ENCODE measurements at regions not wholly inside any gene's neighbourhood (a gene's known extent, or its start where the extent isn't known, plus 50 kb on each side); places are given as distances from the start of the nearest gene placed in this dataset.
A peak's percentile ranks its signal among the peaks of the same experiment; 100 is the strongest.

DNA sequence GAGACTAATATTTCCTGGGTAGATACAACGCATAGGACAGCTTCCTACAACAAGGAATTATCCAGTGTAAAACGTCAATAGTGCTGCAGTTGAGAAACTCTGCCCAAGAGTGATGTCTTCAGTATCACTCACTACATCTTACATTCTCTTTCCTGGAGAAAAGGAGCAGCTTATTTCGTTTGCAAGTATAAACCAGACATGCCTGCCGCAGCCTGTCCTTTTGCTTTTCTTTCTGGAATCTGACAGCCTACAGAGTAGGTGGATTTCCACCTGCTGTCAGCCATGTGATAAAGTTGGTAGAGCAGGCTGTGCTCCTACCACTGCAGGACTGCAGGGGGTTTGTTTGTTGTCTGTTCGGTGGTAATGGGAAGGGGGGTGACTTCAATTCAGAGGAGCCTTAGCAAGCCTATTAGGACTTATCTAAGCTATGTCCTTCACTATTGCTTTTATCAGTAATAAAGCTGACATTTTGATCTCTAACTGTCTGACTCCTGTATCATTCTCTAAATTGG, 439.1 kb downstream of the GRB14 start:
- no peaks in the 10 kb centered on the region for H3K9me3 ChIP-seq (ENCODE audit: low read depth)
- no peak overlapping the region for H2AFZ ChIP-seq
- H3K9ac ChIP-seq = no peak overlapping the region
- H3K36me3 ChIP-seq (ENCODE audit: low read depth) = no peaks in the 10 kb centered on the region
- in situ Hi-C loops (cut with MboI) = no loop called here
- no peak overlapping the region for H3K4me3 ChIP-seq
- H3K9me2 ChIP-seq (ENCODE audit: insufficient read depth) = no peaks in the 10 kb centered on the region
- H3K79me2 ChIP-seq (ENCODE audit: insufficient read depth) = no peaks in the 10 kb centered on the region
- no peaks in the 10 kb centered on the region for H4K20me1 ChIP-seq (ENCODE audit: insufficient read depth)
- TF ChIP-seq EZH2phosphoT487 (IDR thresholded peaks at IDR 0.05; ENCODE audit: insufficient read depth, low read depth) (no peak), EZH2 (IDR thresholded peaks at IDR 0.05; ENCODE audit: insufficient read depth, poor library complexity, severe bottlenecking) (no peak)
- no peaks in the 10 kb centered on the region for H3K4me1 ChIP-seq (ENCODE audit: insufficient read depth)
- no peak for DNase-seq
- H3K4me2 ChIP-seq (ENCODE audit: unreplicated experiment) = no peak overlapping the region
- no peak overlapping the region for H3K27ac ChIP-seq
- 12 to 16% methylated on average over 5 of the region's 5 CpGs for WGBS, 2 experiments (ENCODE audit: low coverage in 1 of 2, low lambda C conversion rate in 2 of 2, missing lambda C conversion rate in 2 of 2)
- H3K27me3 ChIP-seq (replicated peaks; ENCODE audit: insufficient read depth) = peaks cover 3% of the 10 kb centered on the region; the same call in 1 of the 2 replicates
- no peaks in the 10 kb centered on the region for H3F3A ChIP-seq (ENCODE audit: insufficient read depth)

DNA sequence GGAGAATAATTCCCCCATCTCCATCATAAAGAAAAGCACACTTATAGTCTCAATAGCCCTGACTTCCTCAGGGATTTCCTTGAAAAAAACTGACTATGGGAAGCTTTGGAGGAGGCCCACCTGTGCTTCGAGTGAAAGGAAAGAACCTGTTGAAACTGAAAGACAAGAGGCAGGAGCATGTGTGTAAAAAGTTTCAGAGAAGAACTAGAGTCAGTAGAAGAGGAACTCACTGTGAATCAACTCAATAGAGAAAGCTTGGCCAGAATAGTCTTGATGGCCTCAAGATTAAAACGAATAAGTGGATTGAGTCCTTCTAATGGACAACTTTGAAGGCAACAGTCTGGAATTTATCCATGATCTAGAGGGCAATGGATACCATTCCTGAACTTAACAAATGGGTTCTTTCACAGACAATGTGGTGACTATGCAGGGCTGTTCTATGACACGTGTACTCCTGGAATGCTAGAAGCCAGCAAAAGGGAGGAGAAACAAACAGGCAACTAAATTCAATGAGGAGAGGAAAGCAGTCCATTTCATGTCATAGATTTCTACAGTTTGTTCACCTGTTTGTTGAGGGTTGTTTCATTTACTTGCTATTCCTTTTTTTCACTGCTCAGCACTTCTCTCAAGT, 442.3 kb downstream of the GRB14 start:
- H3K79me2 ChIP-seq (ENCODE audit: insufficient read depth) = no peaks in the 10 kb centered on the region
- TF ChIP-seq EZH2phosphoT487 (IDR thresholded peaks at IDR 0.05; ENCODE audit: insufficient read depth, low read depth) = no peak
- H3K36me3 ChIP-seq (ENCODE audit: low read depth) = no peaks in the 10 kb centered on the region
- WGBS, 2 experiments (ENCODE audit: low coverage in 1 of 2, low lambda C conversion rate in 2 of 2, missing lambda C conversion rate in 2 of 2) = 33 to 40% methylated on average over 3 of the region's 3 CpGs
- peaks cover 3% of the 10 kb centered on the region; the same call in 1 of the 2 replicates for H3K27me3 ChIP-seq (replicated peaks; ENCODE audit: insufficient read depth)
- H2AFZ ChIP-seq = no peak overlapping the region
- no peaks in the 10 kb centered on the region for H3F3A ChIP-seq (ENCODE audit: insufficient read depth)
- H3K9ac ChIP-seq = no peak overlapping the region
- H3K27ac ChIP-seq = no peak overlapping the region
- H3K9me3 ChIP-seq (ENCODE audit: low read depth) = no peaks in the 10 kb centered on the region
- DNase-seq = peak; percentile 43
- no peaks in the 10 kb centered on the region for H3K9me2 ChIP-seq (ENCODE audit: insufficient read depth)
- in situ Hi-C loops (cut with MboI) = no loop called here
- H3K4me3 ChIP-seq = no peak overlapping the region
- H3K4me1 ChIP-seq (ENCODE audit: insufficient read depth) = no peaks in the 10 kb centered on the region
- no peak overlapping the region for H3K4me2 ChIP-seq (ENCODE audit: unreplicated experiment)
- no peaks in the 10 kb centered on the region for H4K20me1 ChIP-seq (ENCODE audit: insufficient read depth)

DNA sequence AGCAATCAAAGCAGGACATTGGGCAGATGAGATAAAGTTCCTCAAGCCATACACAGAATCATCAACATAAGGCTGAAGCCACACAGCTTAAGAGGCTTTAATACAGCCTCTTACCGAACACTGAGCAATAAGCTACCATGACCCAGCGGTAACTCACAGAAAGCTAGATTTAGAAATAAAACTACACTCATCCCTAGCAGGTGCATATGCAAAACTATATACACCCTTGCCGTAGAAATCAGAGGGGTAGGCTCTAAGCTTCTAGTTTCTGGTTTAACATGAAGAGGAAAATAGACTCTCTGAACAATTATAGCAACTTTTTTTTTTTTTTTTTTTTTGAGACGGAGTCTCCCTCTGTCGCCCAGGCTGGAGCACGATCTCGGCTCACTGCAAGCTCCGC, 428.8 kb upstream of the FIGN start:
- no peaks in the 10 kb centered on the region for H3K36me3 ChIP-seq (ENCODE audit: low read depth)
- H2AFZ ChIP-seq = no peak overlapping the region
- no peak overlapping the region for H3K4me3 ChIP-seq
- no peaks in the 10 kb centered on the region for H3K4me1 ChIP-seq (ENCODE audit: insufficient read depth)
- no peak overlapping the region for H3K9ac ChIP-seq
- H3K27me3 ChIP-seq (replicated peaks; ENCODE audit: insufficient read depth) = no peaks in the 10 kb centered on the region
- no peaks in the 10 kb centered on the region for H3F3A ChIP-seq (ENCODE audit: insufficient read depth)
- H3K4me2 ChIP-seq (ENCODE audit: unreplicated experiment) = no peak overlapping the region
- no peak overlapping the region for H3K27ac ChIP-seq
- H4K20me1 ChIP-seq (ENCODE audit: insufficient read depth) = no peaks in the 10 kb centered on the region
- in situ Hi-C loops (cut with MboI) = no loop called here
- WGBS, 2 experiments (ENCODE audit: low coverage in 1 of 2, low lambda C conversion rate in 2 of 2, missing lambda C conversion rate in 2 of 2) = 90 to 93% methylated on average over 5 to 8 of the region's 8 CpGs
- TF ChIP-seq EZH2phosphoT487 (IDR thresholded peaks at IDR 0.05; ENCODE audit: insufficient read depth, low read depth) (no peak), EZH2 (IDR thresholded peaks at IDR 0.05; ENCODE audit: insufficient read depth, poor library complexity, severe bottlenecking) (no peak)
- no peaks in the 10 kb centered on the region for H3K79me2 ChIP-seq (ENCODE audit: insufficient read depth)
- no peaks in the 10 kb centered on the region for H3K9me2 ChIP-seq (ENCODE audit: insufficient read depth)
- no peaks in the 10 kb centered on the region for H3K9me3 ChIP-seq (ENCODE audit: low read depth)
- DNase-seq = no peak

DNA sequence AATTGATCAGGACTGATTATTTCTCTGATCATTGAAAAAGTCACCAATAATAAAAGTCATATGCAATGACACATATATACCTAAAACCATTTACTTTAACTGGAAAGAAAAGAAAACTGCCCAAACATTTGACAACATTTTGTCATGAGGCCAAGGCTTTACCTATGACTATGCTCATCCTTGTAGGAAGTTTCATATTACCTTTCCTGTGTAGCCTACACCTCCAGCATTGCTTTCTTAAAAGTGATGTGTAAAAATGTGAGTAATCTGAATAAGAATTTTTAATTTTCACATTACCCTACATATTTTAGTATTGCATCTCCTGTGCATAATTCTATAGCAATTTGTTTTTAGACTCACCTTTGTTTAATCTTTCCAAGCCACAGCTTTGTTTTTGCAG, 419.8 kb upstream of the FIGN start:
- Histone ChIP-seq H3K27me3 (replicated peaks; ENCODE audit: insufficient read depth) (no peaks in the 10 kb centered on the region), H3K79me2 (ENCODE audit: insufficient read depth) (no peaks in the 10 kb centered on the region), H3K4me1 (ENCODE audit: insufficient read depth) (no peaks in the 10 kb centered on the region), H3K36me3 (ENCODE audit: low read depth) (no peaks in the 10 kb centered on the region), H3K9me3 (ENCODE audit: low read depth) (no peaks in the 10 kb centered on the region), H3K27ac (no peak overlapping the region), H2AFZ (no peak overlapping the region), H3K9me2 (ENCODE audit: insufficient read depth) (no peaks in the 10 kb centered on the region), H3F3A (ENCODE audit: insufficient read depth) (no peaks in the 10 kb centered on the region), H3K4me2 (ENCODE audit: unreplicated experiment) (no peak overlapping the region), H3K4me3 (no peak overlapping the region), H3K9ac (no peak overlapping the region), H4K20me1 (ENCODE audit: insufficient read depth) (no peaks in the 10 kb centered on the region)
- TF ChIP-seq EZH2phosphoT487 (IDR thresholded peaks at IDR 0.05; ENCODE audit: insufficient read depth, low read depth) (no peak), EZH2 (IDR thresholded peaks at IDR 0.05; ENCODE audit: insufficient read depth, poor library complexity, severe bottlenecking) (no peak)
- DNase-seq = no peak
- in situ Hi-C loops (cut with MboI) = no loop called here

DNA sequence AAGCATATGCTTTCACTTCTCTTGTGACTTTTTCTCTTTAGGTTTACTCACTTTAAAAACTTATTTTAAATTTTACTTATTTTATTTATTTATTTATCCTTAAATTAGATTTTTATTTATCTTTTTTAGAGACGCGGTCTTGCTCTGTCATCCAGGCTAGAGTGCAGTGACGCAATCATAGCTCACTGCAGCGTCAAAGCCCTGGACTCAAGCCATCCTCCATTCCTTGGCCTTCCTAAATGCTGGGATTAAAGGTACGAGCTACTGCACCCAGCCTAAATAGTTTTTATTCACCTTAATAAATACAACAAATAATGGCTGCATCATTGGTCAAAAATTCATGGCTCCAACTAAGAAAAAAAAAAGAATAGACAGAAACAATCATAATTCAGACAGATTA, 415.7 kb upstream of the FIGN start:
- DNase-seq = no peak
- no peaks in the 10 kb centered on the region for H4K20me1 ChIP-seq (ENCODE audit: insufficient read depth)
- no peaks in the 10 kb centered on the region for H3K79me2 ChIP-seq (ENCODE audit: insufficient read depth)
- whole genome bisulfite sequencing, 2 experiments (ENCODE audit: low coverage in 1 of 2, low lambda C conversion rate in 2 of 2, missing lambda C conversion rate in 2 of 2) = 47 to 53% methylated on average over 5 of the region's 5 CpGs
- H3K27ac ChIP-seq = no peak overlapping the region
- no peak overlapping the region for H3K4me3 ChIP-seq
- H3F3A ChIP-seq (ENCODE audit: insufficient read depth) = no peaks in the 10 kb centered on the region
- no peak overlapping the region for H3K4me2 ChIP-seq (ENCODE audit: unreplicated experiment)
- in situ Hi-C loops (cut with MboI) = no loop called here
- no peaks in the 10 kb centered on the region for H3K36me3 ChIP-seq (ENCODE audit: low read depth)
- H3K9ac ChIP-seq = no peak overlapping the region
- H3K9me3 ChIP-seq (ENCODE audit: low read depth) = no peaks in the 10 kb centered on the region
- no peaks in the 10 kb centered on the region for H3K9me2 ChIP-seq (ENCODE audit: insufficient read depth)
- no peak overlapping the region for H2AFZ ChIP-seq
- peaks cover 2% of the 10 kb centered on the region for H3K4me1 ChIP-seq (ENCODE audit: insufficient read depth)
- TF ChIP-seq EZH2 (IDR thresholded peaks at IDR 0.05; ENCODE audit: insufficient read depth, poor library complexity, severe bottlenecking) (no peak), EZH2phosphoT487 (IDR thresholded peaks at IDR 0.05; ENCODE audit: insufficient read depth, low read depth) (no peak)
- H3K27me3 ChIP-seq (replicated peaks; ENCODE audit: insufficient read depth) = no peaks in the 10 kb centered on the region
